CD8-positive, alpha-beta memory T cell (primary cell): ENCODE measurements at regions not wholly inside any gene's neighbourhood (a gene's known extent, or its start where the extent isn't known, plus 50 kb on each side); places are given as distances from the start of the nearest gene placed in this dataset.

Source experiments
- CTCF ChIA-PET: fragments of 350-600 bp; sonication (Branson Sonifier 250); formaldehyde crosslinking; loops from one replicate; lab custom pipeline; 2021; ENCODE audit warnings: antibody characterized with exemption; lab: Charles Lee
- POLR2A ChIA-PET: fragments of 350-600 bp; sonication (Branson Sonifier 250); formaldehyde crosslinking; loops from one replicate; lab custom pipeline; 2021; ENCODE audit warnings: antibody characterized with exemption; lab: Charles Lee
- DNase-seq, 5 donors: peaks; one replicate each; pipeline versions ENCODE4 v3.0.0 to v3.0.0-alpha.2; 2020 to 2022; ENCODE audit warnings: mixed read lengths in 1 of 5
- H3K27ac ChIP-seq: one replicate; pipeline ENCODE4 v1.7.0; 2013; ENCODE audit warnings: low read depth, mild to moderate bottlenecking, low read length, moderate library complexity
- H3K27me3 ChIP-seq: 2 replicates; pipeline ENCODE4 v1.7.0; 2013; ENCODE audit warnings: low read length, mild to moderate bottlenecking; ENCODE audit not compliant: insufficient read depth, poor library complexity, severe bottlenecking
- H3K36me3 ChIP-seq: 2 replicates; pipeline ENCODE4 v1.7.0; 2013; ENCODE audit warnings: mild to moderate bottlenecking, low read length, moderate library complexity; ENCODE audit not compliant: insufficient read depth
- H3K4me1 ChIP-seq: 2 replicates; pipeline ENCODE4 v1.7.0; 2013; ENCODE audit warnings: mild to moderate bottlenecking, low read length, moderate library complexity; ENCODE audit not compliant: insufficient read depth
- H3K4me3 ChIP-seq: 2 replicates; pipeline ENCODE4 v1.7.0; 2013; ENCODE audit warnings: mild to moderate bottlenecking, low read length
- H3K9me3 ChIP-seq: 2 replicates; pipeline ENCODE4 v1.7.0; 2013; ENCODE audit warnings: mild to moderate bottlenecking, low read length
- H3K27ac Mint-ChIP-seq, 8 donors: one replicate each; pipeline ENCODE4 v1.8.0; 2020 to 2021; ENCODE audit warnings: mixed read lengths in 8 of 8, mild to moderate bottlenecking in 6 of 8, inconsistent platforms in 3 of 8, moderate library complexity in 3 of 8
- H3K27me3 Mint-ChIP-seq, 2 donors: one replicate each; pipeline ENCODE4 v1.8.0; 2020 to 2021; ENCODE audit warnings: mixed read lengths in 2 of 2, mild to moderate bottlenecking in 1 of 2, moderate library complexity in 1 of 2
- H3K36me3 Mint-ChIP-seq, 3 donors: one replicate each; pipeline ENCODE4 v1.8.0; 2020 to 2021; ENCODE audit warnings: mixed read lengths in 3 of 3, inconsistent platforms in 1 of 3, mild to moderate bottlenecking in 1 of 3
- H3K4me1 Mint-ChIP-seq, 3 donors: one replicate each; pipeline ENCODE4 v1.8.0; 2020 to 2021; ENCODE audit warnings: mixed read lengths in 3 of 3, inconsistent platforms in 1 of 3, mild to moderate bottlenecking in 1 of 3
- H3K4me3 Mint-ChIP-seq, 7 donors: one replicate each; pipeline ENCODE4 v1.8.0; 2020 to 2021; ENCODE audit warnings: mixed read lengths in 7 of 7, mild to moderate bottlenecking in 6 of 7, moderate library complexity in 4 of 7, inconsistent platforms in 2 of 7
- H3K9me3 Mint-ChIP-seq, 5 donors: one replicate each; pipeline ENCODE4 v1.8.0; 2020 to 2022; ENCODE audit warnings: mixed read lengths in 5 of 5, mild to moderate bottlenecking in 3 of 5, moderate library complexity in 2 of 5, inconsistent platforms in 1 of 5

DNA sequence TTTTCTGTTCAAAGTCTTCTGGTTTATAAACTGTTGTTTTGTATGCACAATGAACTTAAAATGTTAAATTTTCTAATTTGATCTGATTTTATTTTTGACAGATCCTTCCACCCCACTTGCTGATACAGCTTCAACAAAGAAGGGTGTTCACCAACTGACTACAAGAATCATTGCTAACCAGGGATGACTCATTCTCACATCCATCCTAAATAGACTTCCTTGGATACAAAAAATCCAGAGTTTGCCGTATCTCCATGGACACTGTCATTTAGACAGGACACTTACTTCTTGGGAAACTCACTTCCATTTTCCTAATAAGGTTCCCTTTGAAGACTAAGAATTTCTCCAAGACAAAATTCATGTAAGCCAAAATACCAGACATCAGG is 111.6 kb upstream of the NWD2 start:
- Histone ChIP-seq H3K9me3 (no peaks in the 10 kb centered on the region), H3K27ac (no peak overlapping the region), H3K36me3 (no peaks in the 10 kb centered on the region), H3K4me1 (no peaks in the 10 kb centered on the region), H3K4me3 (no peak overlapping the region), H3K27me3 (no peaks in the 10 kb centered on the region)
- POLR2A ChIA-PET, result no interaction called here
- CTCF ChIA-PET, result no interaction called here
- Mint-ChIP-seq H3K27ac (no peak overlapping the region), H3K27me3 (no peaks in the 10 kb centered on the region), H3K36me3 (no peaks in the 10 kb centered on the region), H3K4me3 (no peak overlapping the region), H3K9me3 (no peaks in the 10 kb centered on the region), H3K4me1 (no peaks in the 10 kb centered on the region)
- DNase-seq, result no peak

DNA sequence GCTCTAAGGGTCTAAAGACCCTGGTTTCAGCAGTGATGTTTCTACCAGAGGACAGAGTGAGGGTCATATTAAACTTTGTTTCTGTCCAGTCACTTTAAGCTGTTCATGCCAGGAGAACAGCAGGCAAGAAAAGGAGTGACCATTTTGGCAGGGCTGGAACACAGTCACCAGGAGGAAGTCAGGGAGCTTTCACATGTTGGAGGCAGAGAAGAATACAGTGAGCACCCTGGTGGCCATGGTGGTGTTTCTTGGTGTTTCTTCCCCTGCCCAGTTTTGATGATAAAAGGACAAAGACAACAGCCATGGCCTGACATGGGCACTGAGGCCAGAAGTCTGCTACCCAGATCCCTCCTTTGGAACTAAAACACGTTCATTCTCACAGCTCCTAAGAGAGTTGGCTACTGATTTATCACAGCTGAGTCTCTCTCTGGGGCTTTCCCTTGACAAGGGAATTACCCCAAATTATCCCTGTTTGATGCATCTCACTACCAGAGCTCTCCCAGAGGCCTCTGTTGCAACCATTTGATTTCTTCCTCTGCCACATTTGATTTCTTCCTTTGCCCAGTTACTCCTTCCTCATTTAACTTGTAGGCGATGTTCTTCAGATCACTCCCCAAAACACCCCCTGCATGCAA is 106.4 kb upstream of the NWD2 start:
- Histone ChIP-seq H3K27me3 (no peaks in the 10 kb centered on the region), H3K4me3 (no peak overlapping the region), H3K36me3 (no peaks in the 10 kb centered on the region), H3K4me1 (no peaks in the 10 kb centered on the region), H3K9me3 (no peaks in the 10 kb centered on the region), H3K27ac (no peak overlapping the region)
- no peak overlapping the region for H3K4me3 Mint-ChIP-seq
- POLR2A ChIA-PET, result no interaction called here
- H3K27ac Mint-ChIP-seq, result no peak overlapping the region
- no peaks in the 10 kb centered on the region for H3K4me1 Mint-ChIP-seq
- DNase-seq, result no peak
- H3K9me3 Mint-ChIP-seq, result peaks cover 0 to 6% (median 0%) of the 10 kb centered on the region in 5 donors
- no peaks in the 10 kb centered on the region for H3K36me3 Mint-ChIP-seq
- CTCF ChIA-PET, result no interaction called here
- no peaks in the 10 kb centered on the region for H3K27me3 Mint-ChIP-seq

DNA sequence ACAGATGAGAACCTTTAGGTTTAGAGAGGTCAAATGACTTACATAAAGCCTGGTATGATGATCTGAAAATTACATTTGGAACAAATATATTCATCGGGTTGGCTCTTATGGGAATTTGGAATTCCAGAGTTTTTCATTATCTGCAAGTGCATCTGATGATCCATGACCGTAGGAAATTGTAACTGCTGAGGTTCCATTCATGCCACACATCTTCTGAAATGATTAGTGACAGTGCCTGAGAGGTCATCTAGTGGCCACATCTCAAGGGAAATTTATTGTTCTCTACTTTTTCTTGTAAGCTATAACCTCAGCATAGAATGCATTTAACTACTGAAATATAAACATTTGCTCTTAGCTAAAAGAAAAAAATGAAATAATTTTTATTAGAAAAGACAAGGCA is 105.8 kb upstream of the NWD2 start:
- CTCF ChIA-PET, result no interaction called here
- Histone ChIP-seq H3K4me3 (no peak overlapping the region), H3K4me1 (no peaks in the 10 kb centered on the region), H3K27me3 (no peaks in the 10 kb centered on the region), H3K9me3 (no peaks in the 10 kb centered on the region), H3K36me3 (no peaks in the 10 kb centered on the region), H3K27ac (no peak overlapping the region)
- Mint-ChIP-seq H3K9me3 (peaks cover 0 to 6% (median 0%) of the 10 kb centered on the region in 5 donors), H3K36me3 (no peaks in the 10 kb centered on the region), H3K27ac (no peak overlapping the region), H3K4me1 (no peaks in the 10 kb centered on the region), H3K27me3 (no peaks in the 10 kb centered on the region), H3K4me3 (no peak overlapping the region)
- POLR2A ChIA-PET, result no interaction called here
- DNase-seq, result no peak

DNA sequence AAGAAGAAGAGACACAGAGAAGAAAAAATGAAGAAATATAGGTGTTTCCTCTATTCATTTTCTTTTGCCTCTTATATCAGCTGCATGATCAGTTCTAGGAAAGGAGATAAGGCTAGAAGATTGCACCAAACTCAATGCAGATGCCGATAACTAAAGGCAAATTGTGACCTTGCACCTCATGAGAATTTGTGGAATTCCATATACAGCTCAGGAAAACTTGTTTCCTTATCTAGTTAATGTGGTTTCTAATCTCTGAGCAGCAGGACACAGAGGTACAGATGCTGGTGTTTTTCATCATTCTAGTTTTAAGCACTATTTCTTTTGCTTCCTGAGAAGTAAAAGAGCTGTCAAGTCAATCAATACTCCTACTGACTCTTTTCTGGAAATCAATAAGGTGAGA is 104.6 kb upstream of the NWD2 start:
- H3K36me3 Mint-ChIP-seq, result no peaks in the 10 kb centered on the region
- H3K36me3 ChIP-seq, result no peaks in the 10 kb centered on the region
- H3K27ac ChIP-seq, result no peak overlapping the region
- ChIA-PET CTCF (no interaction called here), POLR2A (no interaction called here)
- no peak overlapping the region for H3K27ac Mint-ChIP-seq
- peaks cover 0 to 6% (median 0%) of the 10 kb centered on the region in 5 donors for H3K9me3 Mint-ChIP-seq
- H3K27me3 Mint-ChIP-seq, result no peaks in the 10 kb centered on the region
- H3K9me3 ChIP-seq, result no peaks in the 10 kb centered on the region
- no peaks in the 10 kb centered on the region for H3K4me1 ChIP-seq
- no peaks in the 10 kb centered on the region for H3K4me1 Mint-ChIP-seq
- H3K4me3 ChIP-seq, result no peak overlapping the region
- H3K27me3 ChIP-seq, result no peaks in the 10 kb centered on the region
- H3K4me3 Mint-ChIP-seq, result no peak overlapping the region
- no peak for DNase-seq

DNA sequence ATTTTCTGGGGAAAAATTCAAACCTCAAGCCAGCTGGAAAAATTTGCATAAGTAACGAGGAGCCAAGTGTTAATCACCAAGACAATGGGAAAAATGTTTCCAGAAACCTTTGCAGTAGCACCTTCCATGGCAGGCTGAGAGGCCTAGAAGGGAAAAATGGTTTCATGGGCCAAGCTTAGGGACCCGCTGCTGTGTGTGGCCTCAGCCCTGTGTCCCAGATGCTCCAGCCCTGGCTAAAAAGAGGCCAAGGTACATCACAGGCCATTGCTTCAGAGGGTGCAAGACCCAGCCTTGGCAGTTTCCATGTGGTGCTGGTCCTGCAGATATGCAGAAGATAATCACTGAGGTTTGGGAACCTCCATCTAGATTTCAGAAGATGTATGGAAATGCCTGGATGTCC is 98.3 kb upstream of the NWD2 start:
- H3K27ac Mint-ChIP-seq, result no peak overlapping the region

DNA sequence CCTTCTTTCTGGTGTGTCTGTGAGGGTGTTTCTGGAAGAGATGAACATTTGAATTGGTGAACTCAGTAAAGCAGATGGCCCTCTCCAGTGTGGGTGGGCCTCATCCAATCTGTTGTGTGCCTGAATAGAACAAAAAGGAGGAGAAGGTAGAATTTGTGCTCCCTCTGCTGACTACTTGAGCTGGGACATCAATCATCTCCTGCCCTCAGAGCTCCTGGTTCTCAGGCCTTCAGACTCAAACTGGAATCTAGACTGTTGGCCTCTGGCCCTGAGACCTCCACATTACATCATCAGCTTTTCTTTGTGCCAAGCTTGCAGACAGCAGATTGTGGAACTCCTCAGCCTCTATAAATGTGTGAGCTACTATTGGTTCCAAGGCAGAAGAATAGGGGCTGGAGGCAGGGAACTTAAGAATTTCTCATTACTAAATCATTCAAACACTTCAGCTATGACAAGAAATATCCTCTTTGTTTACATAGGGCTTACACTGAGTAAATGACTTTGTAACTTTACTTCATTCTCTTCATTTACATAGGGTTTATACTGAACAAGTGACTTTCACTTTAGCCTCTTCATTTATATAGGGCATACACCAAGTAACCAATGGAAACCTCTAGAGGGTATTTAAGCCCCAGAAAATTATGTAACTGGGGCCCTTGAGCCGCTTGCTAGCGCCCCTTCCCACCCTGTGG is 86.9 kb upstream of the NWD2 start:
- Histone ChIP-seq H3K27ac (no peak overlapping the region), H3K4me3 (no peak overlapping the region), H3K27me3 (no peaks in the 10 kb centered on the region), H3K4me1 (no peaks in the 10 kb centered on the region), H3K9me3 (no peaks in the 10 kb centered on the region), H3K36me3 (no peaks in the 10 kb centered on the region)
- no peak overlapping the region for H3K27ac Mint-ChIP-seq
- H3K36me3 Mint-ChIP-seq, result no peaks in the 10 kb centered on the region
- H3K27me3 Mint-ChIP-seq, result no peaks in the 10 kb centered on the region
- H3K4me3 Mint-ChIP-seq, result no peak overlapping the region
- ChIA-PET POLR2A (no interaction called here), CTCF (no interaction called here)
- H3K9me3 Mint-ChIP-seq, result peaks cover 0 to 6% (median 0%) of the 10 kb centered on the region in 5 donors
- H3K4me1 Mint-ChIP-seq, result no peaks in the 10 kb centered on the region
- DNase-seq, result no peak

More for the DNA sequence above, 98.3 kb upstream of the NWD2 start:
- no peak overlapping the region for H3K4me3 Mint-ChIP-seq
- POLR2A ChIA-PET, result no interaction called here
- no peak overlapping the region for H3K4me3 ChIP-seq
- H3K36me3 Mint-ChIP-seq, result no peaks in the 10 kb centered on the region
- no peaks in the 10 kb centered on the region for H3K4me1 Mint-ChIP-seq
- no peaks in the 10 kb centered on the region for H3K36me3 ChIP-seq
- CTCF ChIA-PET, result no interaction called here
- H3K9me3 Mint-ChIP-seq, result peaks cover 0 to 9% (median 3%) of the 10 kb centered on the region in 5 donors
- H3K27me3 Mint-ChIP-seq, result no peaks in the 10 kb centered on the region
- no peak for DNase-seq
- no peak overlapping the region for H3K27ac ChIP-seq
- no peaks in the 10 kb centered on the region for H3K27me3 ChIP-seq
- H3K9me3 ChIP-seq, result no peaks in the 10 kb centered on the region
- H3K4me1 ChIP-seq, result no peaks in the 10 kb centered on the region

DNA sequence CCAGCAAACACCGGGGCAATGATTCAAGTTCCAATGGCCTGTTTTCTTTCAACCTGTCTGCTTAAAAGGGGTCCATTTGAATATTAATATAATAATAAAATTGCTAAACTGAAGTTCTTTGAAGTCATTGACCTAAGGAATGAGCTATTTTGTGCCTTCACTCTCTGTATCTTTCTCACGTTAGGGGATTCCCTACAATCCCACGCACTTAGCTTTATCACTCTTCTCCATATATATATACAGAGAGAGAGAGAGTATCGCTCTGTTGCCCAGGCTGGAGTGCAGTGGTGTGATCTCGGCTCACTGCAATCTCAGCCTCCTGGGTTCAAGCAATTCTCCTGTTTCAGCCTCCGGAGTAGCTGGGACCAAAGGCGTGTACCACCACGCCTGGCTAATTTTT is 83.9 kb upstream of the NWD2 start:
- H3K9me3 Mint-ChIP-seq, result peaks cover 0 to 3% (median 0%) of the 10 kb centered on the region in 5 donors
- CTCF ChIA-PET, result no interaction called here
- Histone ChIP-seq H3K27ac (no peak overlapping the region), H3K4me1 (no peaks in the 10 kb centered on the region), H3K4me3 (no peak overlapping the region), H3K9me3 (no peaks in the 10 kb centered on the region), H3K36me3 (no peaks in the 10 kb centered on the region), H3K27me3 (no peaks in the 10 kb centered on the region)
- POLR2A ChIA-PET, result no interaction called here
- H3K4me1 Mint-ChIP-seq, result no peaks in the 10 kb centered on the region
- no peak overlapping the region for H3K4me3 Mint-ChIP-seq
- H3K27me3 Mint-ChIP-seq, result no peaks in the 10 kb centered on the region
- no peak for DNase-seq
- no peaks in the 10 kb centered on the region for H3K36me3 Mint-ChIP-seq
- H3K27ac Mint-ChIP-seq, result no peak overlapping the region

DNA sequence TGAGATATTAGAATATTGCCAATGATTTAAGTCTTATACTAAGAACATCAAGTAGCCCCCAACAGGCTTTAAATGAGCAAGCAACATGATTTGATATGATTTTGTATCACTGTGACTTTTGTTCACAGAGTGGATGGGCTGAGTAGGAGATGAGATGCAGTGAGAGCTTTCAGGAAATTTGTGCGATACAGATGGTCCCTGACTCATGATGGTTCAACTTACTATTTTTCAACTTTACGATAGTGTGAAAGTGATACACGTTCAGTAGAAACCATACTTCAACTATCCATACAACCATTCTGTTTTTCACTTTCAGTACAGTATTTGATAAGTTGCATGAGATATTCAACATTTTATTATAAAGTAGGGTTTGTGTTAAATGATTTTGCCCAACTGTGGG is 78.7 kb upstream of the NWD2 start:
- Histone ChIP-seq H3K4me1 (no peaks in the 10 kb centered on the region), H3K36me3 (no peaks in the 10 kb centered on the region), H3K4me3 (no peak overlapping the region), H3K9me3 (no peaks in the 10 kb centered on the region), H3K27ac (no peak overlapping the region), H3K27me3 (no peaks in the 10 kb centered on the region)
- no peaks in the 10 kb centered on the region for H3K36me3 Mint-ChIP-seq
- no peak for DNase-seq
- ChIA-PET CTCF (no interaction called here), POLR2A (no interaction called here)
- H3K9me3 Mint-ChIP-seq, result no peaks in the 10 kb centered on the region
- no peak overlapping the region for H3K27ac Mint-ChIP-seq
- no peaks in the 10 kb centered on the region for H3K4me1 Mint-ChIP-seq
- H3K27me3 Mint-ChIP-seq, result no peaks in the 10 kb centered on the region
- no peak overlapping the region for H3K4me3 Mint-ChIP-seq
